Neuronal stem cell (in vitro differentiated cells): ENCODE measurements at regions not wholly inside any gene's neighbourhood (a gene's known extent, or its start where the extent isn't known, plus 50 kb on each side); places are given as distances from the start of the nearest gene placed in this dataset.

Experiments used
- DNase-seq: peaks from one replicate; pipeline ENCODE4 v3.0.0-alpha.2; 2013; ENCODE audit warnings: low spot score
- H2AFZ ChIP-seq: one replicate; pipeline ENCODE4 v1.6.1; 2013; ENCODE audit warnings: mild to moderate bottlenecking, low read length, inconsistent platforms
- H2AK5ac ChIP-seq: 2 replicates; pipeline ENCODE4 v1.6.1; 2013; ENCODE audit warnings: low read depth, mild to moderate bottlenecking, inconsistent platforms, low read length, moderate library complexity, mixed read lengths
- H2BK120ac ChIP-seq: 2 replicates; pipeline ENCODE4 v1.6.1; 2013; ENCODE audit warnings: low read depth, mild to moderate bottlenecking, inconsistent platforms, low read length, moderate library complexity, mixed read lengths
- H2BK12ac ChIP-seq: one replicate; pipeline ENCODE4 v1.6.1; 2013; ENCODE audit warnings: low read length, inconsistent platforms
- H2BK15ac ChIP-seq: 2 replicates; pipeline ENCODE4 v1.6.1; 2013; ENCODE audit warnings: mild to moderate bottlenecking, low read length, inconsistent platforms, mixed read lengths
- H2BK5ac ChIP-seq: one replicate; pipeline ENCODE4 v1.6.1; 2013; ENCODE audit warnings: inconsistent platforms, mild to moderate bottlenecking, low read length, moderate library complexity
- H3K14ac ChIP-seq: one replicate; pipeline ENCODE4 v1.6.1; 2013; ENCODE audit warnings: low read length, inconsistent platforms
- H3K18ac ChIP-seq: 2 replicates; pipeline ENCODE4 v1.6.1; 2013; ENCODE audit warnings: low read length, inconsistent platforms
- H3K23ac ChIP-seq: 2 replicates; pipeline ENCODE4 v1.6.1; 2013; ENCODE audit warnings: low read depth, mild to moderate bottlenecking, mixed read lengths, low read length, inconsistent platforms; ENCODE audit not compliant: poor library complexity
- H3K27ac ChIP-seq: replicated peaks from 3 replicates; pipeline ENCODE4 v1.5.1; 2013; ENCODE audit warnings: low read length, inconsistent platforms
- H3K27me3 ChIP-seq, 3 experiments: 2 replicates each; pipeline ENCODE4 v1.6.1; 2013; ENCODE audit warnings: low read length in 3 of 3, mild to moderate bottlenecking in 2 of 3, inconsistent platforms in 1 of 3, low read depth in 1 of 3, mixed read lengths in 1 of 3, moderate library complexity in 1 of 3; ENCODE audit not compliant: control insufficient read depth in 3 of 3, insufficient read depth in 3 of 3
- H3K36me3 ChIP-seq, 2 donors: replicated peaks in 1 of 2; 2 replicates each; pipeline ENCODE4 v1.6.1; 2013; ENCODE audit warnings: low read length in 2 of 2; ENCODE audit not compliant: control insufficient read depth in 2 of 2, insufficient read depth in 2 of 2
- H3K4ac ChIP-seq: 2 replicates; pipeline ENCODE4 v1.6.1; 2013; ENCODE audit warnings: inconsistent platforms, mild to moderate bottlenecking, low read length, moderate library complexity
- H3K4me1 ChIP-seq, 2 donors: 1 replicate in 1 of 2; 2 replicates in 1 of 2; pipeline ENCODE4 v1.6.1; 2013; ENCODE audit warnings: low read length in 2 of 2, low read depth in 1 of 2; ENCODE audit not compliant: control insufficient read depth in 2 of 2, insufficient read depth in 1 of 2
- H3K4me2 ChIP-seq: one replicate; pipeline ENCODE4 v1.6.1; 2013; ENCODE audit warnings: mild to moderate bottlenecking, low read length, inconsistent platforms; ENCODE audit not compliant: insufficient read depth, poor library complexity, severe bottlenecking
- H3K4me3 ChIP-seq, 2 donors: 2 replicates each; pipeline ENCODE4 v1.5.1; 2013; ENCODE audit warnings: low read length in 2 of 2, mild to moderate bottlenecking in 2 of 2, inconsistent platforms in 1 of 2, moderate library complexity in 1 of 2
- H3K79me1 ChIP-seq: one replicate; pipeline ENCODE4 v1.6.1; 2013; ENCODE audit warnings: low read depth, mild to moderate bottlenecking, inconsistent platforms, low read length, moderate library complexity
- H3K9ac ChIP-seq: one replicate; pipeline ENCODE4 v1.6.1; 2013; ENCODE audit warnings: mild to moderate bottlenecking, low read depth, low read length, inconsistent platforms; ENCODE audit not compliant: poor library complexity
- H3K9me3 ChIP-seq, 2 donors: replicated peaks in 1 of 2; 2 replicates each; pipeline versions ENCODE3 to v1.6.1; 2013; ENCODE audit warnings: low read length in 2 of 2, mild to moderate bottlenecking in 2 of 2, inconsistent platforms in 1 of 2, low read depth in 1 of 2, mixed read lengths in 1 of 2, moderate library complexity in 1 of 2; ENCODE audit not compliant: control insufficient read depth in 2 of 2, insufficient read depth in 1 of 2
- H4K8ac ChIP-seq: one replicate; pipeline ENCODE4 v1.6.1; 2013; ENCODE audit warnings: low read depth, mild to moderate bottlenecking, inconsistent platforms, low read length, moderate library complexity
- H4K91ac ChIP-seq: one replicate; pipeline ENCODE4 v1.6.1; 2013; ENCODE audit warnings: low read length, low read depth, mild to moderate bottlenecking, inconsistent platforms; ENCODE audit not compliant: poor library complexity
- WGBS, 2 donors: extraction: QIAGEN DNeasy Blood & Tissue Kit; methylation state at CpG; one replicate each; pipeline ENCODE4 v1.1.7; 2013; ENCODE audit warnings: missing lambda C conversion rate in 2 of 2, mixed read lengths in 1 of 2; ENCODE audit not compliant: insufficient read length in 2 of 2, insufficient replicate concordance in 1 of 2; ENCODE audit errors: extremely low coverage in 2 of 2; 5-methylcytosine and 5-hydroxymethylcytosine counted together

GRCh38 chr16:65727534-65728137 is 605.8 kb upstream of the CDH11 start:
- no peak overlapping the region for H3K4me3 ChIP-seq
- H3K23ac ChIP-seq, result no peak overlapping the region
- no peak for DNase-seq
- H3K4me1 ChIP-seq, result peaks cover 2 to 5% of the 10 kb centered on the region in 2 donors
- no peak overlapping the region for H4K91ac ChIP-seq
- no peak overlapping the region for H2BK5ac ChIP-seq
- H3K18ac ChIP-seq, result no peak overlapping the region
- no peak overlapping the region for H3K14ac ChIP-seq
- H3K9ac ChIP-seq, result no peak overlapping the region
- no peaks in the 10 kb centered on the region for H3K27me3 ChIP-seq
- no CpG with 5 or more reads among the region's 8 CpGs for WGBS, 2 donors
- peaks cover 0 to 7% of the 10 kb centered on the region in 2 donors for H3K9me3 ChIP-seq
- no peak overlapping the region for H2BK12ac ChIP-seq
- no peak overlapping the region for H4K8ac ChIP-seq
- H3K36me3 ChIP-seq, result no peaks in the 10 kb centered on the region
- no peak overlapping the region for H3K4ac ChIP-seq
- no peak overlapping the region for H3K4me2 ChIP-seq
- H3K79me1 ChIP-seq, result no peaks in the 10 kb centered on the region
- H3K27ac ChIP-seq, result no peak overlapping the region
- H2BK120ac ChIP-seq, result no peak overlapping the region
- no peak overlapping the region for H2BK15ac ChIP-seq
- H2AK5ac ChIP-seq, result no peak overlapping the region
- H2AFZ ChIP-seq, result no peak overlapping the region

GRCh38 chr16:65725156-65725845 is 603.4 kb upstream of the CDH11 start:
- Histone ChIP-seq H2AFZ (no peak overlapping the region), H2BK15ac (no peak overlapping the region), H3K9ac (no peak overlapping the region), H3K4me2 (no peak overlapping the region), H3K23ac (no peak overlapping the region), H3K27ac (no peak overlapping the region), H2AK5ac (no peak overlapping the region), H3K14ac (no peak overlapping the region), H3K9me3 (peaks cover 0 to 5% of the 10 kb centered on the region in 2 donors), H2BK12ac (no peak overlapping the region), H3K18ac (no peak overlapping the region), H3K27me3 (no peaks in the 10 kb centered on the region), H3K4ac (no peak overlapping the region), H2BK120ac (no peak overlapping the region), H3K4me3 (no peak overlapping the region), H3K79me1 (no peaks in the 10 kb centered on the region), H3K4me1 (peaks cover 2 to 5% of the 10 kb centered on the region in 2 donors), H2BK5ac (no peak overlapping the region), H3K36me3 (no peaks in the 10 kb centered on the region), H4K91ac (no peak overlapping the region), H4K8ac (no peak overlapping the region)
- DNase-seq, result no peak
- no CpG with 5 or more reads among the region's 5 CpGs for WGBS, 2 donors

GRCh38 chr16:65722429-65722828 is 600.6 kb upstream of the CDH11 start:
- H2AK5ac ChIP-seq, result no peak overlapping the region
- H3K23ac ChIP-seq, result no peak overlapping the region
- no peaks in the 10 kb centered on the region for H3K79me1 ChIP-seq
- peaks cover 0 to 2% (median 0%) of the 10 kb centered on the region in 3 experiments for H3K27me3 ChIP-seq
- no peak overlapping the region for H3K9ac ChIP-seq
- H2AFZ ChIP-seq, result no peak overlapping the region
- no peak for DNase-seq
- H3K9me3 ChIP-seq, result no peaks in the 10 kb centered on the region
- H3K4me1 ChIP-seq, result no peaks in the 10 kb centered on the region
- H2BK12ac ChIP-seq, result no peak overlapping the region
- H2BK15ac ChIP-seq, result no peak overlapping the region
- no peak overlapping the region for H3K4ac ChIP-seq
- H3K4me2 ChIP-seq, result no peak overlapping the region
- H2BK120ac ChIP-seq, result no peak overlapping the region
- no peak overlapping the region for H2BK5ac ChIP-seq
- no peak overlapping the region for H4K8ac ChIP-seq
- H3K36me3 ChIP-seq, result no peaks in the 10 kb centered on the region
- no peak overlapping the region for H3K18ac ChIP-seq
- H3K14ac ChIP-seq, result no peak overlapping the region
- no peak overlapping the region for H3K27ac ChIP-seq
- H4K91ac ChIP-seq, result no peak overlapping the region
- WGBS, 2 donors, result no CpG with 5 or more reads among the region's 7 CpGs
- no peak overlapping the region for H3K4me3 ChIP-seq

GRCh38 chr16:65717846-65718245 is 596.0 kb upstream of the CDH11 start:
- H3K4ac ChIP-seq, result no peak overlapping the region
- no peak overlapping the region for H4K8ac ChIP-seq
- DNase-seq, result no peak
- no peak overlapping the region for H3K14ac ChIP-seq
- no CpG with 5 or more reads among the region's 3 CpGs for WGBS, 2 donors
- H3K9ac ChIP-seq, result no peak overlapping the region
- no peaks in the 10 kb centered on the region for H3K79me1 ChIP-seq
- no peaks in the 10 kb centered on the region for H3K9me3 ChIP-seq
- H3K23ac ChIP-seq, result no peak overlapping the region
- no peak overlapping the region for H2BK15ac ChIP-seq
- no peak overlapping the region for H2AK5ac ChIP-seq
- H2BK12ac ChIP-seq, result no peak overlapping the region
- H3K27me3 ChIP-seq, result peaks cover 0 to 2% (median 0%) of the 10 kb centered on the region in 3 experiments
- H4K91ac ChIP-seq, result no peak overlapping the region
- H2BK5ac ChIP-seq, result no peak overlapping the region
- H3K36me3 ChIP-seq, result no peaks in the 10 kb centered on the region
- H3K4me1 ChIP-seq, result no peaks in the 10 kb centered on the region
- no peak overlapping the region for H3K27ac ChIP-seq
- no peak overlapping the region for H2BK120ac ChIP-seq
- H3K18ac ChIP-seq, result no peak overlapping the region
- H2AFZ ChIP-seq, result no peak overlapping the region
- no peak overlapping the region for H3K4me3 ChIP-seq
- H3K4me2 ChIP-seq, result no peak overlapping the region
